GM12891 (cell line): ENCODE measurements at regions not wholly inside any gene's neighbourhood (a gene's known extent, or its start where the extent isn't known, plus 50 kb on each side); places are given as distances from the start of the nearest gene placed in this dataset.
A peak's percentile ranks its signal among the peaks of the same experiment; 100 is the strongest.

ENCODE experiments used
- DNase-seq: peaks from one replicate; pipeline ENCODE4 v3.0.0; 2011; ENCODE audit warnings: low spot score; ENCODE audit not compliant: insufficient read length
- FAIRE-seq: peaks from 2 replicates; lab custom pipeline; 2011; peaks lifted over from hg19 to GRCh38; lab: Jason Lieb, UNC
- PAX5 ChIP-seq: IDR thresholded peaks from 2 replicates; pipeline ENCODE4 v1.6.1; 2011; ENCODE audit warnings: low read length, moderate library complexity, mild to moderate bottlenecking; ENCODE audit not compliant: insufficient read depth, severe bottlenecking
- POLR2A ChIP-seq: IDR thresholded peaks from 2 replicates; pipeline ENCODE4 v1.6.1; 2011; ENCODE audit warnings: low read depth, low read length, control low read depth
- POLR2AphosphoS5 ChIP-seq: IDR thresholded peaks from 2 replicates; pipeline ENCODE4 v1.6.1; 2011; ENCODE audit warnings: low read depth, low read length, control low read depth
- POU2F2 ChIP-seq: IDR thresholded peaks from 2 replicates; pipeline ENCODE4 v1.6.1; 2011; ENCODE audit warnings: low read depth, mild to moderate bottlenecking, control low read depth, low read length, moderate library complexity
- SPI1 ChIP-seq: IDR thresholded peaks from 2 replicates; pipeline ENCODE4 v1.6.1; 2011; ENCODE audit warnings: low read depth, low read length, control low read depth
- TAF1 ChIP-seq: IDR thresholded peaks from 2 replicates; pipeline ENCODE4 v1.6.1; 2011; ENCODE audit warnings: low read depth, low read length, control low read depth

- DNase-seq = no peak
- FAIRE-seq = no peak
- no peak for TF ChIP-seq POLR2AphosphoS5
- TF ChIP-seq PAX5 = no peak
- TF ChIP-seq TAF1 = no peak
- no peak for TF ChIP-seq POLR2A
- no peak for TF ChIP-seq SPI1
- no peak for TF ChIP-seq POU2F2
These were observed 180.7 kb upstream of the CXCR4 start for GRCh38 chr2:136298631-136299030.

DNA sequence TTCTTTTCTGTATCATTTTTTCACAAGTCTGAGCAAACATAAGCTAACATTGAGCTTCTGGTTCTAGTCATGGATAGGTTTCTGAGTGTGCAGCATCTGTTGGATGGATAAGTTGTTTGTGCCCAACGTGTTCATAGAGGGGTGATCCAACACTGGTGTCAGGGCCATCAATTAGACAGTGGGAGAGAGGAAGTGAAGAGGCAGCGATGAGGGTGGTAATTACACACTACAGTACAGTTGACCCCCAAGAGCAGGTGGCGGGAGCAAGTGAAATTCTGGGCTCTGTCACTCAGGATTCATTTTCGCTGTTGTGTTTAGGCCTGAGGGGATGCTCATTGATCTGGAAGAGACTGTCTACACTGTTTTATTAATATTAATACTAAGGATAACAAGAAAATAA lies 180.0 kb upstream of the CXCR4 start:
- FAIRE-seq = no peak
- TF ChIP-seq TAF1 (no peak), SPI1 (0 out of 2 replicates have a peak, but pooled peaks have one; percentile 16)
- no peak for DNase-seq

- FAIRE-seq (no peak), DNase-seq (no peak)
- TF ChIP-seq PAX5 (no peak), POU2F2 (no peak), POLR2A (no peak)
These were observed 179.4 kb upstream of the CXCR4 start for GRCh38 chr2:136297312-136297711.

- FAIRE-seq (peak; percentile 56), DNase-seq (no peak)
- TF ChIP-seq POU2F2 = no peak
- no peak for TF ChIP-seq PAX5
- TF ChIP-seq TAF1 = no peak
- TF ChIP-seq SPI1 = no peak
These were observed 177.2 kb upstream of the CXCR4 start for GRCh38 chr2:136295168-136295567.

GRCh38 chr2:136291871-136292270 lies 173.9 kb upstream of the CXCR4 start:
- no peak for FAIRE-seq
- DNase-seq = no peak
- TF ChIP-seq PAX5 = no peak
- no peak for TF ChIP-seq SPI1
- TF ChIP-seq TAF1 = no peak
- no peak for TF ChIP-seq POLR2AphosphoS5
- TF ChIP-seq POLR2A = no peak
- no peak for TF ChIP-seq POU2F2

DNA sequence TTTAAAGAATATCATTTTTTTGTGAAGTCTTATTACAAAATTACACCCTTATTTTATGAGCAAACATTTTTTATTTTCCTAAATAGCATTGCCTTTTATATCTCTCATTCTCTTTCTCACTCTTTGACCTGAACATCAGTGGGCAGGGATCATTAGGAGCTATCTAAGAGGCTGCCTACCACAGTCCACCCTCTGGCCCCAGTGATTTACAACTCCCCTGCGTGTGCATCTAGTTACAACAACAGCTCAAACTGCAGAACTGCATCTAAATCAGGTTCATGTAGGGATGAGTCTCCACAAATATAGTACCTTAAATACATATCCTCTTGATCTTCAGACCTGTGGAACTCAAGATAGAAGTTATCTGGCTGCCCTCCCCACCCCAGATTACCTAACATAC lies 172.4 kb upstream of the CXCR4 start:
- DNase-seq (no peak), FAIRE-seq (no peak)
- TF ChIP-seq POU2F2 = no peak

GRCh38 chr2:136288249-136288648 lies 170.3 kb upstream of the CXCR4 start:
- DNase-seq = no peak
- FAIRE-seq = no peak
- TF ChIP-seq POU2F2 (no peak), SPI1 (no peak), TAF1 (no peak), POLR2AphosphoS5 (no peak)

- DNase-seq (no peak), FAIRE-seq (no peak)
- TF ChIP-seq POLR2AphosphoS5 (no peak), SPI1 (no peak), POU2F2 (no peak), POLR2A (no peak), PAX5 (no peak), TAF1 (no peak)
These were observed 168.5 kb upstream of the CXCR4 start for GRCh38 chr2:136286423-136286822.

DNA sequence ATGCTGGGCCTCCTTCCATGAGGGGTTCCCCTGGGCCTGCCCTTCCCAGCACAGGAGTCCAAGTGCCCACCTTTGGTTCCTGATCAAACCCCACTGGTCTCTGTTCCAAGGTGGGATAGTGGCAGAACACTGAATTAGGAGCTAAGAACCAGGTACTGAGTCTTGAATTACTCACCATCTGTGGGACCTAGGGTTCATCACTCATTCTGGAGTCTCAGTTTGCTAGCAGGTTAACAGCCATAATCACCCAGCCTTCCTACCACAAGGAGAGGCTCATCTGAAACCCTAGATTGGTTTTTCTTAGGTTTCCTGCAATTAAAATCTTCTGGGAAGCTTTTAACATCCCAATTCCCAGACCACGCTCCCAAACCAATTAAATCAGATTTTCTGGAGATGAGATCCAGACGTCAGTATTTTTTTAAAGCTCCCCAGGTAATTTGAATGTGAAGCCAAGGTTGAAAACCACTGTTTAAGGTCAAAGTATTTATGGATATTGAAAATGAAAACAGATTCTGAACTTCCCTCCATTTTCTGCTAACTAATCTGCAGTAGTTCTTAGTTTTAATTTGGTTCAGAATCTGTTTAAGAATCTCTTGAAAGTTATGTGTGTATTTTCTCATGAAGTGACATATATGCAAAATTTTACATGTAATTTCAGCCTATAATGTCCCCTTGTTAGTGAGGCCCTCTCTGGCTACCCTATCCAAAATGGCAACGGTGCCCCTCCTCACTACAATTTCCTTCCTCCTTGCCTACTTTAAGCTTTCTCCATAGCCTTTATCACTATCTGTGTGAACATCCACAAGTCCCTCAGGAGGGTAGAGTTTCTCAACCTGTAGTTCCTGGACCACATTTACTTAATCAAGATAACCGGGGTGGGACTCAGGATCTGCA lies 166.5 kb upstream of the CXCR4 start:
- FAIRE-seq (peak; percentile 66), DNase-seq (no peak)
- no peak for TF ChIP-seq PAX5
- no peak for TF ChIP-seq TAF1

- DNase-seq = no peak
- FAIRE-seq = no peak
- TF ChIP-seq POLR2A (no peak), SPI1 (no peak), POLR2AphosphoS5 (no peak), PAX5 (no peak), TAF1 (no peak), POU2F2 (no peak)
These were observed 164.3 kb upstream of the CXCR4 start for GRCh38 chr2:136282251-136282650.
